H1 (cell line): ENCODE measurements at regions not wholly inside any gene's neighbourhood (a gene's known extent, or its start where the extent isn't known, plus 50 kb on each side); places are given as distances from the start of the nearest gene placed in this dataset.

Source experiments
- BRCA1 ChIP-seq: IDR thresholded peaks from 2 replicates; pipeline ENCODE4 v1.6.1; 2012; ENCODE audit warnings: low read depth, low read length, improper control_type of control experiment
- EP300 ChIP-seq, 2 experiments: IDR thresholded peaks; 1 replicate in 1 of 2; 2 replicates in 1 of 2; pipeline ENCODE4 v1.6.1; 2011 to 2012; ENCODE audit warnings: low read depth in 2 of 2, low read length in 2 of 2, mild to moderate bottlenecking in 2 of 2, borderline replicate concordance in 1 of 2, inconsistent platforms in 1 of 2, moderate library complexity in 1 of 2
- EZH2 ChIP-seq: fragments of 200-600 bp; sonication (generic); IDR thresholded peaks from 2 replicates; pipeline ENCODE4 v1.7.1; 2012; ENCODE audit warnings: low read depth, mild to moderate bottlenecking, moderate library complexity, low read length, inconsistent platforms; ENCODE audit not compliant: severe bottlenecking
- HDAC6 ChIP-seq: IDR thresholded peaks from one replicate; pipeline ENCODE4 v1.7.1; 2012; ENCODE audit warnings: low read depth, mild to moderate bottlenecking, inconsistent platforms, low read length, moderate library complexity
- JUND ChIP-seq: IDR thresholded peaks from 2 replicates; pipeline ENCODE4 v1.6.1; 2011; ENCODE audit warnings: mild to moderate bottlenecking, improper control_type of control experiment, low read length
- PHF8 ChIP-seq: fragments of 200-600 bp; sonication (generic); conservative IDR thresholded peaks from 2 replicates; pipeline ENCODE4 v1.7.1; 2012; ENCODE audit warnings: low read depth, mild to moderate bottlenecking, inconsistent platforms, low read length, moderate library complexity
- POLR2A ChIP-seq, 2 experiments: IDR thresholded peaks; 1 replicate in 1 of 2; 2 replicates in 1 of 2; pipeline ENCODE4 v1.6.1; 2011; ENCODE audit warnings: low read depth in 2 of 2, low read length in 2 of 2, mild to moderate bottlenecking in 2 of 2; ENCODE audit errors: control extremely low read depth in 1 of 2
- POLR2AphosphoS5 ChIP-seq: IDR thresholded peaks from 2 replicates; pipeline ENCODE4 v1.6.1; 2011; ENCODE audit warnings: low read depth, low read length
- RAD21 ChIP-seq, 2 experiments: IDR thresholded peaks in 1 of 2; conservative IDR thresholded peaks in 1 of 2; 2 replicates each; pipeline ENCODE4 v1.6.1; 2011; ENCODE audit warnings: low read depth in 2 of 2, low read length in 2 of 2, improper control_type of control experiment in 1 of 2, inconsistent platforms in 1 of 2, mild to moderate bottlenecking in 1 of 2, moderate library complexity in 1 of 2
- YY1 ChIP-seq: IDR thresholded peaks from 2 replicates; pipeline ENCODE4 v1.6.1; 2011; ENCODE audit warnings: low read depth, mild to moderate bottlenecking, low read length
- ZNF274 ChIP-seq: IDR thresholded peaks from 2 replicates; pipeline ENCODE4 v1.7.0; 2012; ENCODE audit warnings: low read length, borderline replicate concordance; ENCODE audit errors: extremely low read depth
- TF ChIP-seq, protein P1 (sequence below), 3 experiments: IDR thresholded peaks; 1 replicate in 2 of 3; 2 replicates in 1 of 3; pipeline versions ENCODE4 v1.5.1 to v1.6.1; 2011; ENCODE audit warnings: low read length in 3 of 3, mild to moderate bottlenecking in 3 of 3, inconsistent platforms in 2 of 3, low read depth in 1 of 3, moderate library complexity in 1 of 3; ENCODE audit not compliant: insufficient read depth in 1 of 3; ENCODE audit errors: control extremely low read depth in 1 of 3

DNA sequence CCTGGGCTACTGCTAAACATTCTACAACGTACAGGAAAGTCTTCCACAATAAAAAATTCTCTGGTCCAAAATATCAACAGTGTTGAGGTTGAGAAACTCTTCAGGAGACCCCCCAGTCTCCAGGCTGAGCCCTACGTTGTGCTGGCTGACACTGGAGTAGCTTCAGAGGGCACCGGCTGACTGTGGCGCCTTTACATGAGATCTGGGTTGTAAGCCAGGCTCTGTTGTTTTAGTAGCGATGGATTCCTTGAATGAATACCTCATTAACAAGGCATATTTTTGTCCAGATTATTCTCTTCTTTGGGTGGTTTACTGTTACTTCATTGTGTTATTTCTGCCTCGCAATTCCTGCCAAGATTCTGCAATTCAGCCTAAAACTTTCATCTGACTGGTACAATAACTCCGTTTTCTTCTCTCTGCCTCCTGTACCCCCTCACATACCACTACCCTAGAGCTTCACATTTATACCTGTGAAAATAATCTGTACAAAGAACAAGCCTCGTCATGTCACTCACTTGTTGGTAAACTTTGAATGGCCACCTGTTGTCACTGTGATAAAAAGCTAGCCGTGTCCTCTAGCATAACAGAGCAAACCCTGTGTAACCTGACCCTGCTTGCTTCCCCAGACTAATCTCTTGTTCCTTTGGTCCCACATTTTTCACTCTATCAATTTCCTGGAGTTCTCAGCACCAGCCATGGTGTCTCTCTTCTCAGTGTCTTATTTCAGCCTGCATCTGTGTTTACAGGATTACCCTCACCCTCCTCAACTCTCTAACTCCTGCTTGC lies 1476.1 kb upstream of the TENM3 start:
- TF ChIP-seq RAD21 (IDR thresholded peaks at IDR 0.05 in 1 of 2, conservative IDR thresholded peaks at IDR 0.05 in 1 of 2; ENCODE audit: low read depth in 2 of 2, low read length in 2 of 2) (no peak), ZNF274 (no peak), YY1 (no peak), JUND (no peak), BRCA1 (no peak), POLR2AphosphoS5 (no peak), POLR2A (IDR thresholded peaks at IDR 0.05; ENCODE audit: control extremely low read depth in 1 of 2, low read depth in 2 of 2, low read length in 2 of 2) (no peak), EP300 (IDR thresholded peaks at IDR 0.05; ENCODE audit: borderline replicate concordance in 1 of 2, low read depth in 2 of 2, low read length in 2 of 2) (no peak), EZH2 (no peak), HDAC6 (no peak), PHF8 (no peak)
- TF ChIP-seq, protein P1, sequence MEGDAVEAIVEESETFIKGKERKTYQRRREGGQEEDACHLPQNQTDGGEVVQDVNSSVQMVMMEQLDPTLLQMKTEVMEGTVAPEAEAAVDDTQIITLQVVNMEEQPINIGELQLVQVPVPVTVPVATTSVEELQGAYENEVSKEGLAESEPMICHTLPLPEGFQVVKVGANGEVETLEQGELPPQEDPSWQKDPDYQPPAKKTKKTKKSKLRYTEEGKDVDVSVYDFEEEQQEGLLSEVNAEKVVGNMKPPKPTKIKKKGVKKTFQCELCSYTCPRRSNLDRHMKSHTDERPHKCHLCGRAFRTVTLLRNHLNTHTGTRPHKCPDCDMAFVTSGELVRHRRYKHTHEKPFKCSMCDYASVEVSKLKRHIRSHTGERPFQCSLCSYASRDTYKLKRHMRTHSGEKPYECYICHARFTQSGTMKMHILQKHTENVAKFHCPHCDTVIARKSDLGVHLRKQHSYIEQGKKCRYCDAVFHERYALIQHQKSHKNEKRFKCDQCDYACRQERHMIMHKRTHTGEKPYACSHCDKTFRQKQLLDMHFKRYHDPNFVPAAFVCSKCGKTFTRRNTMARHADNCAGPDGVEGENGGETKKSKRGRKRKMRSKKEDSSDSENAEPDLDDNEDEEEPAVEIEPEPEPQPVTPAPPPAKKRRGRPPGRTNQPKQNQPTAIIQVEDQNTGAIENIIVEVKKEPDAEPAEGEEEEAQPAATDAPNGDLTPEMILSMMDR (IDR thresholded peaks at IDR 0.05; ENCODE audit: control extremely low read depth in 1 of 3, insufficient read depth in 1 of 3, low read depth in 1 of 3, low read length in 3 of 3) = no peak
